ENCODE measurements at regions not wholly inside any gene's neighbourhood (a gene's known extent, or its start where the extent isn't known, plus 50 kb on each side); places are given as distances from the start of the nearest gene placed in this dataset.

GRCh38 chr5:102579379-102579778 is 80.6 kb upstream of the SLCO6A1 start:
- FAIRE-seq (no peak), ATAC-seq (no peak), DNase-seq (ENCODE audit: low read depth in 1 of 2, low spot score in 1 of 2) (no peak)
- CTCF ChIA-PET, result no interaction called here
- TF ChIP-seq PHF8 (IDR thresholded peaks at IDR 0.05; ENCODE audit: borderline replicate concordance, low read depth) (no peak), POLR2AphosphoS2 (conservative IDR thresholded peaks at IDR 0.05; ENCODE audit: low read length) (no peak), MAZ (IDR thresholded peaks at IDR 0.05; ENCODE audit: borderline replicate concordance, low read depth, low read length) (no peak)
- Histone ChIP-seq H3K4me1 (no peaks in the 10 kb centered on the region), H3K27ac (no peak overlapping the region), H3K4me3 (no peak overlapping the region), H3K4me2 (no peak overlapping the region), H3K9me3 (no peaks in the 10 kb centered on the region)
- WGBS (ENCODE audit: missing lambda C conversion rate), result 3% methylated on average over 1 of the region's 1 CpG
- POLR2A ChIA-PET, result no interaction called here

DNA sequence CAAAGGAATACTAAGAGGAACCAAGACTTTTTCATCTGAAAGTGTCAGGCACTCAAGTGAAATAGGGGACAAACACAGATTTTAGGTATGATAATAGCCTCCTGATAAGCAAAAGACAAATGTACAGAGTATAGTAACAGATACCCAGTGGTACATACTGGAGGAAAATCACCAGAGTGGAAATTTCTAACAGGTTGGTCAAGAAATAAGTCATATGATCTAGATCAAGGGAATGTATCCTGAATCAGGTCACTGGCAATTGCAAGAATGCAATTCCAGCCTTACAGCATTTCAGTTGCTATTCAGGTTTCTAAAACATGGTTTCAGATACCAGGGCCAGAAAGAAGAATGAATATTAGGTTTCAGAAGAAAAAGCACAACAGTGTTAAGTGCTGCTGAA is 82.2 kb upstream of the SLCO6A1 start:
- no peak for DNase-seq (ENCODE audit: low read depth in 1 of 2, low spot score in 1 of 2)
- Histone ChIP-seq H3K4me1 (no peaks in the 10 kb centered on the region), H3K4me3 (no peak overlapping the region), H3K27ac (no peak overlapping the region), H3K4me2 (no peak overlapping the region), H3K9me3 (no peaks in the 10 kb centered on the region)
- TF ChIP-seq SREBF2 (IDR thresholded peaks at IDR 0.05) (no peak), RAD21 (conservative IDR thresholded peaks at IDR 0.05 in 1 of 2, IDR thresholded peaks at IDR 0.05 in 1 of 2) (no peak), ZFP36 (IDR thresholded peaks at IDR 0.05; ENCODE audit: borderline replicate concordance, partially characterized antibody) (no peak), CHD4 (IDR thresholded peaks at IDR 0.05; ENCODE audit: borderline replicate concordance) (no peak), BHLHE40 (IDR thresholded peaks at IDR 0.05; ENCODE audit: low read depth, low read length) (no peak), FOSB (CRISPR knock-in tag; IDR thresholded peaks at IDR 0.05) (no peak), CBX2 (IDR thresholded peaks at IDR 0.05; ENCODE audit: borderline replicate concordance, low read depth) (no peak), MAZ (IDR thresholded peaks at IDR 0.05; ENCODE audit: borderline replicate concordance, low read depth, low read length) (no peak), HDAC2 (IDR thresholded peaks at IDR 0.05) (no peak), MAX (IDR thresholded peaks at IDR 0.05) (no peak), POLR2AphosphoS2 (conservative IDR thresholded peaks at IDR 0.05; ENCODE audit: low read length) (no peak), ZNF302 (CRISPR knock-in tag; IDR thresholded peaks at IDR 0.05) (no peak), MYC (IDR thresholded peaks at IDR 0.05; ENCODE audit: borderline replicate concordance, low read length) (no peak)
- TF ChIP-seq, protein P1, sequence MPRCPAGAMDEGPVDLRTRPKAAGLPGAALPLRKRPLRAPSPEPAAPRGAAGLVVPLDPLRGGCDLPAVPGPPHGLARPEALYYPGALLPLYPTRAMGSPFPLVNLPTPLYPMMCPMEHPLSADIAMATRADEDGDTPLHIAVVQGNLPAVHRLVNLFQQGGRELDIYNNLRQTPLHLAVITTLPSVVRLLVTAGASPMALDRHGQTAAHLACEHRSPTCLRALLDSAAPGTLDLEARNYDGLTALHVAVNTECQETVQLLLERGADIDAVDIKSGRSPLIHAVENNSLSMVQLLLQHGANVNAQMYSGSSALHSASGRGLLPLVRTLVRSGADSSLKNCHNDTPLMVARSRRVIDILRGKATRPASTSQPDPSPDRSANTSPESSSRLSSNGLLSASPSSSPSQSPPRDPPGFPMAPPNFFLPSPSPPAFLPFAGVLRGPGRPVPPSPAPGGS (IDR thresholded peaks at IDR 0.05), result no peak
- ATAC-seq, result no peak
- CTCF ChIA-PET, result no interaction called here
- FAIRE-seq, result no peak
- POLR2A ChIA-PET, result no interaction called here

- no peak overlapping the region for H3K27ac ChIP-seq
- WGBS (ENCODE audit: missing lambda C conversion rate), result 4% methylated on average over 3 of the region's 3 CpGs
- H3K4me2 ChIP-seq, result no peak overlapping the region
- ATAC-seq (no peak), DNase-seq (ENCODE audit: low read depth in 1 of 2, low spot score in 1 of 2) (no peak), FAIRE-seq (no peak)
- no peak overlapping the region for H3K4me3 ChIP-seq
- ChIA-PET CTCF (no interaction called here), POLR2A (no interaction called here)
- TF ChIP-seq ZNF302 (CRISPR knock-in tag; IDR thresholded peaks at IDR 0.05), result no peak
- TF ChIP-seq BHLHE40 (IDR thresholded peaks at IDR 0.05; ENCODE audit: low read depth, low read length), result no peak
- no peak for TF ChIP-seq E2F6 (IDR thresholded peaks at IDR 0.05; ENCODE audit: borderline replicate concordance, low read depth)
- TF ChIP-seq ZSCAN20 (CRISPR knock-in tag; IDR thresholded peaks at IDR 0.05), result no peak
- TF ChIP-seq MAX (IDR thresholded peaks at IDR 0.05), result no peak
- TF ChIP-seq, protein P2, sequence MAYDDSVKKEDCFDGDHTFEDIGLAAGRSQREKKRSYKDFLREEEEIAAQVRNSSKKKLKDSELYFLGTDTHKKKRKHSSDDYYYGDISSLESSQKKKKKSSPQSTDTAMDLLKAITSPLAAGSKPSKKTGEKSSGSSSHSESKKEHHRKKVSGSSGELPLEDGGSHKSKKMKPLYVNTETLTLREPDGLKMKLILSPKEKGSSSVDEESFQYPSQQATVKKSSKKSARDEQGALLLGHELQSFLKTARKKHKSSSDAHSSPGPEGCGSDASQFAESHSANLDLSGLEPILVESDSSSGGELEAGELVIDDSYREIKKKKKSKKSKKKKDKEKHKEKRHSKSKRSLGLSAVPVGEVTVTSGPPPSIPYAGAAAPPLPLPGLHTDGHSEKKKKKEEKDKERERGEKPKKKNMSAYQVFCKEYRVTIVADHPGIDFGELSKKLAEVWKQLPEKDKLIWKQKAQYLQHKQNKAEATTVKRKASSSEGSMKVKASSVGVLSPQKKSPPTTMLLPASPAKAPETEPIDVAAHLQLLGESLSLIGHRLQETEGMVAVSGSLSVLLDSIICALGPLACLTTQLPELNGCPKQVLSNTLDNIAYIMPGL (CRISPR knock-in tag; IDR thresholded peaks at IDR 0.05; ENCODE audit: borderline replicate concordance), result no peak
- no peak for TF ChIP-seq SREBF2 (IDR thresholded peaks at IDR 0.05)
- no peak for TF ChIP-seq MAFK (IDR thresholded peaks at IDR 0.05; ENCODE audit: partially characterized antibody)
- TF ChIP-seq CHD4 (IDR thresholded peaks at IDR 0.05; ENCODE audit: borderline replicate concordance), result no peak
- TF ChIP-seq, protein P3, sequence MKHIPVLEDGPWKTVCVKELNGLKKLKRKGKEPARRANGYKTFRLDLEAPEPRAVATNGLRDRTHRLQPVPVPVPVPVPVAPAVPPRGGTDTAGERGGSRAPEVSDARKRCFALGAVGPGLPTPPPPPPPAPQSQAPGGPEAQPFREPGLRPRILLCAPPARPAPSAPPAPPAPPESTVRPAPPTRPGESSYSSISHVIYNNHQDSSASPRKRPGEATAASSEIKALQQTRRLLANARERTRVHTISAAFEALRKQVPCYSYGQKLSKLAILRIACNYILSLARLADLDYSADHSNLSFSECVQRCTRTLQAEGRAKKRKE (CRISPR knock-in tag; IDR thresholded peaks at IDR 0.05; ENCODE audit: low read depth), result no peak
- no peak for TF ChIP-seq CEBPB (IDR thresholded peaks at IDR 0.05)
- TF ChIP-seq NPAS2 (CRISPR knock-in tag; IDR thresholded peaks at IDR 0.05; ENCODE audit: borderline replicate concordance), result no peak
- no peak for TF ChIP-seq SMC3 (IDR thresholded peaks at IDR 0.05)
- no peak for TF ChIP-seq EHMT2 (IDR thresholded peaks at IDR 0.05; ENCODE audit: low read depth)
- H3K9me3 ChIP-seq, result no peaks in the 10 kb centered on the region
- H3K4me1 ChIP-seq, result no peaks in the 10 kb centered on the region
Measured at GRCh38 chr5:102582696-102583095, 83.9 kb upstream of the SLCO6A1 start.
